ENCODE measurements at regions not wholly inside any gene's neighbourhood (a gene's known extent, or its start where the extent isn't known, plus 50 kb on each side); places are given as distances from the start of the nearest gene placed in this dataset.
A peak's percentile ranks its signal among the peaks of the same experiment; 100 is the strongest.

- TF ChIP-seq POLR2A (IDR thresholded peaks at IDR 0.05) (no peak), CTCF (IDR thresholded peaks at IDR 0.05) (peak; percentile 38 to 87 (median 78))
These were observed 61.6 kb upstream of the DAAM1 start for GRCh38 chr14:59126714-59127436.
